ENCODE measurements at regions not wholly inside any gene's neighbourhood (a gene's known extent, or its start where the extent isn't known, plus 50 kb on each side); places are given as distances from the start of the nearest gene placed in this dataset.
"Not testable (repeated sequence)": the region's sequence is repeated elsewhere in the genome, so short reads cannot be mapped to it uniquely, and the experiment has no call there.

DNA sequence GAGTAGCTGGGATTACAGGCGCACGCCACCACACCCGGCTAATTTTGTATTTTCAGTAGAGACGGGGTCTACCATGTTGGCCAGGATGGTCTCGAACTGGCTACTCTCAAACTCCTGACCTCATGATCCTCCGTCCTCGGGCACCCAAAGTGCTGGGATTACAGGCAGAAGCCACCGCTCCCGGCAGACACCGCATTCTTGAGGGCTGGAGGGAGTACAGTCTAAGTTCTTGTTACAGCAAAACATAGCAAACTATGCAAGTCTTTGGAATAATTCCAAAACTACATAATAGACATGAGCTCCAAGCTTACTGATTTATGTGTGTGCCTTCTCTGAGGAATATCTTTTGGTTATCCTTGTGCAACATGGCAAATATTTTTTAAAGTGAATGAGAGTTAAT, 299.1 kb upstream of the ZNF658 start:
- ATAC-seq; H3K36me3 ChIP-seq (replicated peaks in 1 of 2; ENCODE audit: insufficient read depth in 1 of 2, low read depth in 2 of 2); intact Hi-C loops (cut with DNase I); H3K9me3 ChIP-seq; H3K4me1 ChIP-seq; H3K4me3 ChIP-seq; H3K27me3 ChIP-seq; H3K27ac ChIP-seq: not testable (repeated sequence)
- WGBS, 2 donors = 79 to 81% methylated on average over 8 to 10 of the region's 10 CpGs
- peak in 2 of 4 donors; percentile 2 to 7 for DNase-seq

DNA sequence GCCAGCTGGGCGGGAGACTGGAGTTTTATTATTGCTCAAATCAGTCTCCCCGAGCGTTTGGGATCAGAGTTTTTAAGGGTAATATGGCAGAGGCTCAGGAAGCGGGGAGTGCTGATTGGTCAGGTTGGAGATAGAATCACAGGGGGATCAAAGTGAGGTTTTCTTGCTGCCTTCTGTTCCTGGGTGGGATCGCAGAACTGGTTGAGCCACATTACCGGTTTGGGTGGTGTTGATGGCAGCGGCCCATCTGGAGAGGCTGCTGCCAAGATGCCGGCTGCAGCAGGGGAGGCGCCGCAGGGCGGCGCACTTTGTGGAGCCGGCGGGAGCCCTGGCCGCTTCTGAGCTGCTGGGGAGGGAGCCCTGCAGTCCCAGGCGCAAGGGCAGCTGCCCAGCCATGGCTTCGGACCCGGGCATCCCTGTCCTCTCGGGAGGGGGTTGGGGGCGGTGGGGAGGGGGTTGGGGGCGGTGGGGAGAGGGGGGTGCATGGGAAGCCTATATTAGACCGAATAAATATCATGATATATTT, 268.9 kb upstream of the ZNF658 start:
- ATAC-seq; H3K4me3 ChIP-seq; intact Hi-C loops (cut with DNase I); H3K27me3 ChIP-seq; H3K4me1 ChIP-seq; H3K27ac ChIP-seq; H3K36me3 ChIP-seq (replicated peaks in 1 of 2; ENCODE audit: insufficient read depth in 1 of 2, low read depth in 2 of 2); H3K9me3 ChIP-seq: not testable (repeated sequence)
- WGBS, 2 donors = 53 to 70% methylated on average over 2 to 3 of the region's 22 CpGs
- DNase-seq = peak in 3 of 4 donors; percentile 1 to 11 (median 6)

DNA sequence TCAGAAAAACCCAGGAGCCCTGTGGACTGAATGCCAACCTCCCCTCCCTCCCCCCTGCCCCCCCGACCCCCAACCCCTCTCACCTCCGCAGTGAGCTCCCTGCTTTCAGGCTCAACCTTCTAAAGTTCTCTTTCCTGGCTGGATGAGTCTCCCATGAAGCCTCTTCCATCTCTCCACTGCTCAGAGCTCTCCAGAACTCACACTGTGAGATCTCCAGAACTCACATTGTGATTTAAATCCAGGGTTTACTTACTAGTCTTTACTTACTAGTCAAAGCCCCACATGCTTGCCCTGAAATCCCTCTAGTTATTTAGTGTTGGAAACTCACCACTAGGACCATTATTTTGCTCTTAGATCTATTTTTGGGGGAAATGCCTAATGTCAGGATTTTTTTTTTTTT, 252.8 kb upstream of the ZNF658 start:
- H3K27me3 ChIP-seq; H3K4me3 ChIP-seq; H3K9me3 ChIP-seq; intact Hi-C loops (cut with DNase I); ATAC-seq; H3K4me1 ChIP-seq; H3K36me3 ChIP-seq (replicated peaks in 1 of 2; ENCODE audit: insufficient read depth in 1 of 2, low read depth in 2 of 2); DNase-seq; H3K27ac ChIP-seq: not testable (repeated sequence)
- WGBS, 2 donors = no CpG with 5 or more reads among the region's 2 CpGs

DNA sequence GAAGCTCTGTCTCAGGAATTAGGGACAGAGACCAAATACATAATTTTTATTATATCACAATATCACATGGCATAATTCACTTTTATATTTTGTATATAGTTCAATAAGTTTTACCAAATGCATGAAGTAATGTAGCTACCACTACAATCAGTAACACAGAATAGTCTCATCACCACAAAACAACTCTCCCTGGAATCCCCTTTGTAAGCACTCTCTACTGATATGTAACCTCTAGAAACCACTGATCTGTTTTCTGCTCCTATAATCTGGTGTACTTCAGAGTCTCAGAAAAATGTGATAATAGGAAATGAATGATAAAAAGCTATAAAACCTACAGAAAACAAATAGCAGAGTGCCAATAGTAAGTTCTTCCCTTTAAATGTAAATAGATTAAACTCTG, 210.3 kb upstream of the ZNF658 start:
- intact Hi-C loops (cut with DNase I); DNase-seq; H3K36me3 ChIP-seq (replicated peaks in 1 of 2; ENCODE audit: insufficient read depth in 1 of 2, low read depth in 2 of 2); H3K4me3 ChIP-seq; ATAC-seq; H3K27ac ChIP-seq; H3K27me3 ChIP-seq; H3K9me3 ChIP-seq; H3K4me1 ChIP-seq: not testable (repeated sequence)

DNA sequence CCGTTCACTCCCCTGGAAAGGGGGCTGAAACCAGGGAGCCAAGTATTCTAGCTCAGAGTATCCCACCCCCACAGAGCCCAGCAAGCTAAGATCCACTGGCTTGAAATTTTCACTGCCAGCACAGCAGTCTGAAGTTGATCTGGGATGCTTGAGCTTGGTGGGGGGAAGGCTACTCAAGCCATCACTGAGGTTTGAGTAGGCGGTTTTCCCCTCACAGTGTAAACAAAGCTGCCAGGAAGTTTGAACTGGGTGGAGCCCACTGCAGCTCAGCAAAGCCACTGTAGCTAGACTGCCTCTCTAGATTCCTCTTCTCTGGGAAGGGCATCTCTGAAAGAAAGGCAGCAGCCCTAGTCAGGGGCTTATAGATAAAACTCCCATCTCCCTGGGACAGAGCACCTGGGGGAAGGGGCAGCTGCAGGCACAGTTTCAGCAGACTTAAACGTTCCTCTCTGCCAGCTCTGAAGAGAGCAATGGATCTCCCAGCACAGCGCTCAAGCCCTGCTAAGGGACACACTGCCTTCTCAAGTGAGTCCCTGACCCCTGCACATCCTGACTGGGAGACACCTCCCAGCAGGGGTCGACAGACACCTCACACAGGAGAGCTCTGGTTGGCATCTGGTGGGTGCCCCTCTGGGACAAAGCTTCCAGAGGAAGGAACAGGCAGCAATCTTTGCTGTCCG, 204.8 kb upstream of the ZNF658 start:
- WGBS, 2 donors = no CpG with 5 or more reads among the region's 6 CpGs
- H3K27me3 ChIP-seq; intact Hi-C loops (cut with DNase I); H3K36me3 ChIP-seq (replicated peaks in 1 of 2; ENCODE audit: insufficient read depth in 1 of 2, low read depth in 2 of 2); H3K4me3 ChIP-seq; DNase-seq; H3K4me1 ChIP-seq; H3K9me3 ChIP-seq; H3K27ac ChIP-seq; ATAC-seq: not testable (repeated sequence)

DNA sequence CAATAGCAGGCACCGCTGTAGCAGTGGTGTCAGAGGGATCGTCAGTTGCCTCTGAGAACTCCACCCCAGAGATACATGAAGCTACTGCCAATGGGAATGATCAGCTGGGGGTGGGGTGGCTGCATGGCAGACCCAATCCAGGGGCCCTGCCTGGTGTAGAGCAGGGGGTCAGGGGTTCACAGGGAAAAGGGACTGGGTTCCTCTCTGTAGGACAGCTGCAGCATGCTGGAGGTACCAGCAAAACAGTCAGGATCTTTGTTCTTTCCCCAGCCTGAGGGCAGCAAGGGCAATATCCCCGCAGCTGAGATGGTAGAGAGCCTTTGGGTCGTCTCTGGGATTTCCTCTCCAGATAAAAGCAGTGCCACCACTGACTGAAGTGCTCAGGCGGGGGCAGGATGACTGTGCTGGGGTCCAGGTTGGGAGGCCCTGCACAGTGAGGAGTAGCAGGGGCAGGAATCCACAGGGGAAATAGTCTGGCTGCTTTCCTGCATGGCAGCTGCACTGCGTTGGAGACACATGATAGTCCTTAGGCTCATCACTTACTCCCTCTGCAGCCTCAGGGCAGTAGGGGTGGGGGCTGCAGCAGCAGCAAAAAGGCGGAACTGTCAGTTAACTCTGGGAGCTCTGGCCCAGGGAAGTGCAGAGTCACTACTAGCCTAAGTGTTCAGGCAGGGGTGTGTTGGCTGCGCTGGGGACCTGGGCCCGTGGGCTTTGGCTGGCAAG, 203.0 kb upstream of the ZNF658 start:
- H3K4me3 ChIP-seq; H3K36me3 ChIP-seq (replicated peaks in 1 of 2; ENCODE audit: insufficient read depth in 1 of 2, low read depth in 2 of 2); H3K27me3 ChIP-seq; H3K27ac ChIP-seq; ATAC-seq; H3K4me1 ChIP-seq; H3K9me3 ChIP-seq; DNase-seq; intact Hi-C loops (cut with DNase I): not testable (repeated sequence)
- WGBS, 2 donors = no CpG with 5 or more reads among the region's 9 CpGs

DNA sequence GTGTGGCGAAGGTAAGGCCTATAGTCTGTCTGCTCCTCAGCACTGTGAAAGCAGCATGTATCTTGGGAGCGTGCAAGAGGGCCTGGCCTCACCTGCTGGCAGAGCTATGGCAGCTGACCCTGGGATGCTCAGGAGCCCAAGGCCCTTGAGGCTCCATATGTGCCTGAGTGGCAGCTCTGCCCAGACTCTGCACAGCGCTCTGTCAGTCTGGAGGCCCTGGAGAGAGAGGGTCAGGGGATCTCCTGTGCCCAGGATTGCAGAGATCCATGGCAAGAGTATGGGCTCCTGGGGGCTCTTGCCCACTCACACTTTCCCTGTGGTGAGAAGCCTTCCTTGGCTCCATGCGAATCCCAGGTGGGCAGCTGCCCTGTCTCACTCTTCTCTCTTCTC, 202.5 kb upstream of the ZNF658 start:
- H3K27me3 ChIP-seq; DNase-seq; intact Hi-C loops (cut with DNase I); H3K4me3 ChIP-seq; H3K9me3 ChIP-seq; H3K36me3 ChIP-seq (replicated peaks in 1 of 2; ENCODE audit: insufficient read depth in 1 of 2, low read depth in 2 of 2); H3K4me1 ChIP-seq; H3K27ac ChIP-seq; ATAC-seq: not testable (repeated sequence)
- 100% methylated on average over 1 of the region's 4 CpGs; no CpG with 5 or more reads in 1 of the 2 donors for WGBS, 2 donors

DNA sequence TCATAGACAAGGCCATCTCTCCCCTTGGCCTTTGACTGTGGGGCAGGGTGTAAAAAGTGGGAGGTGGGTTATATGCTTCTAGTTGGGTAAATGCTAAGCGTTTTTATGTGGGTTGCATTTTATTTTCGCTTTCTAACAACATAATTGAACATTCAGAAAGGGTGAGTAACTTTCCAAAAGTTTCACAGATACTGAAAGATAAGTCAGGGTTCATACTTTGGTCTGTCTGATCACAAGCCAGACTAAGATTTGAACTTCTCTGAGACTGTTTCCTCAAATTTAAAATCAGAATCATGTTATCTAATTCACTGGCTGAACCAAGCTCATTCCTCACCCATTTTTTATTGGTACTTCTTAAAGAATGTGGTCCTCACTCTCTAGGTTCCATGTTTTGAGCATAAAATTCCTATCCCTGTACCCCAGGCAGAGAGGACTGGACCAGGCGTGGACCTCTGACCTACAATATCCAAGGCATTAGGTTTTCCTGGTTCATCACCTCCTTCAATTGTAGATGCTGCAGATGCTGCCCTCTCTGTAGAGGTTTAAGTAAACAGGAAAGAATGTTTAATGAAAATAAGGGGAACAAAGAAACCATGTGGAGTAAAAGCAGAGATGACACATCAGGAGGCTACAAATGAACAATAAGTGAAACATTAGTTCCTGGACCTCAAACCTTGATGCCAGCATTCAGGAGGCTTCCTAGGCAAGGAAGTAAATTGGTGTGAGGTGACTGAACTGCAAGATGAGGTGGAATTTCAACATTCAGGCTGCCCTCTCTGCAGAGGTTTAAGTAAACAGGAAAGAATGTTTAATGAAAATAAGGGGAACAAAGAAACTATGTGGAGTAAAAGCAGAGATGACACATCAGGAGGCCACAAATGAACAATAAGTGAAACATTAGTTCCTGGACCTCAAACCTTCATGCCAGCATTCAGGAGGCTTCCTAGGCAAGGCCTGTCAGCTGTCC, 198.8 kb upstream of the ZNF658 start:
- H3K4me1 ChIP-seq; DNase-seq; ATAC-seq; intact Hi-C loops (cut with DNase I); H3K27me3 ChIP-seq; H3K9me3 ChIP-seq; H3K36me3 ChIP-seq (replicated peaks in 1 of 2; ENCODE audit: insufficient read depth in 1 of 2, low read depth in 2 of 2); H3K27ac ChIP-seq; H3K4me3 ChIP-seq: not testable (repeated sequence)
- WGBS, 2 donors = 63% methylated on average over 1 of the region's 3 CpGs; no CpG with 5 or more reads in 1 of the 2 donors

DNA sequence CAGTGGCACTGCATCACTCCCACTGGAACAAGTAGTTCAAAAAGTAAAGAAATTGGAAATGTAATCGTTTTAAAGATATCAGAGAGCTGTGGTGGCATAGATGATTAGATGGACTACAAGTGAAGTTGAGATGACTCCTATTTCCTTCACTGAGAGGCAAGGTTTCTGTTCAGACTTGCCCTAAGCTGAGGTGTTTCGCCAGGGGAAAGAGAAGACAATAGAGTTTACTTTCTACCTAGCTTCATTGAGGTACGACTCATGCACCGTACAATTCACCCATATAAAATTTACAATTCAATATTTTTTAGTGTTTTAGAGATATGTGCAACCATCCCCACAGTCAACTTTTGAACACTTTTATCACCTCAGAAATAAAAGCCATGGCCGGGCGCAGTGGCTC, 189.0 kb upstream of the ZNF658 start:
- H3K36me3 ChIP-seq (replicated peaks in 1 of 2; ENCODE audit: insufficient read depth in 1 of 2, low read depth in 2 of 2); intact Hi-C loops (cut with DNase I); H3K27me3 ChIP-seq; H3K27ac ChIP-seq; DNase-seq; ATAC-seq; H3K4me3 ChIP-seq; H3K4me1 ChIP-seq; H3K9me3 ChIP-seq: not testable (repeated sequence)
- no CpG with 5 or more reads among the region's 6 CpGs for WGBS, 2 donors

DNA sequence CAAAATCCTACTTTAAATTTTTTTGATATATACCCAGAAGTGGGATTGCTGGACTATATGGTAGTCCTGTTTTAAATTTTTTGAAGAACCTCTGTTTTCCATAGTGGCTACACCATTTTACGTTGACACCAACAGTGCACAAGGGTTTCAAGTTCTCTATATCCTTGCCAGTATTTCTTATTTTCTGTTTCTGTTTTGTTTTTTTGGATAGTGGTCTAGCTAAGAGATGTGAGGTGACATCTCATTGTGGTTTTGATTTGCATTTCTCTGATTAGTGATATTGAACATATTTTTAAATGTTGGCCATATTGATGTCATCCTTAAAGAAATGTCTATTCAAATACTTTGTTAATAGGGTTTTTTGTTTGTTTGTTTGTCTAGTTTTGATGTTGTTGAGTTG, 187.7 kb upstream of the ZNF658 start:
- H3K9me3 ChIP-seq; H3K27ac ChIP-seq; H3K36me3 ChIP-seq (replicated peaks in 1 of 2; ENCODE audit: insufficient read depth in 1 of 2, low read depth in 2 of 2); H3K4me3 ChIP-seq; H3K4me1 ChIP-seq; intact Hi-C loops (cut with DNase I); DNase-seq; ATAC-seq; H3K27me3 ChIP-seq: not testable (repeated sequence)
- no CpG with 5 or more reads among the region's 1 CpG for WGBS, 2 donors

DNA sequence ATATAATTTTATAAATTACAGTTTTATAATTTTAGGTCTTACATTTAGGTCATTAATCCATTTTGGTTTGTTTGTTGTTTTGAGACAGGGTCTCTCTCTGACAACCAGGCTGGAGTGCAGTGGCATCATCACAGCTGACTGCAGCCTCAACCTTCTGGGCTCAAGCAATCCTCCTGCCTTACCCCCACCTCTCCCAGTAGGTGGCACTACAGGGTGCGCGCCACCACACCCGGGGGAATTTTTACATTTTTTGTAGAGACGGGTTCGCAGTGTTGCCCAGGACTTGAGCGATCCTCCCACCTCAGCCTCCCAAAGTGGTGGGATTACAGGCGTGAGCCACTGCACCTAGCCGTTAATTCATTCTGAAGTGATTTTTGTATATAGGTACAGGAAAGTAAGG, 187.0 kb upstream of the ZNF658 start:
- ATAC-seq, DNase-seq: not testable (repeated sequence)
- no CpG with 5 or more reads among the region's 8 CpGs for WGBS, 2 donors

More for the DNA sequence above, 187.0 kb upstream of the ZNF658 start:
- H3K9me3 ChIP-seq; H3K27me3 ChIP-seq; H3K27ac ChIP-seq; H3K4me1 ChIP-seq; H3K4me3 ChIP-seq; H3K36me3 ChIP-seq (replicated peaks in 1 of 2; ENCODE audit: insufficient read depth in 1 of 2, low read depth in 2 of 2); intact Hi-C loops (cut with DNase I): not testable (repeated sequence)

All from body of pancreas (tissue), 4 donors.